GM23338 (cell line): ENCODE measurements at regions not wholly inside any gene's neighbourhood (a gene's known extent, or its start where the extent isn't known, plus 50 kb on each side); places are given as distances from the start of the nearest gene placed in this dataset.

Experiments used
- ATAC-seq: fragments of 200-7000 bp; cut with Tn5 transposase; 3 replicates; pipeline ENCODE4 v1.9.1; 2020
- DNase-seq: peaks from one replicate; pipeline ENCODE4 v3.0.0-alpha.2; 2015; ENCODE audit warnings: low spot score
- H2AFZ ChIP-seq: fragments of 200-600 bp; sonication (generic); 2 replicates; pipeline ENCODE4 v1.8.0; 2016; ENCODE audit warnings: antibody characterized with exemption, mild to moderate bottlenecking, moderate library complexity
- H3F3A ChIP-seq: fragments of 200-600 bp; sonication (generic); replicated peaks from 2 replicates; pipeline ENCODE4 v1.8.0; 2017; ENCODE audit warnings: antibody characterized with exemption, mixed run types, low read depth
- H3K27ac ChIP-seq: fragments of 200-600 bp; sonication (generic); 2 replicates; pipeline ENCODE4 v1.6.1; 2016; ENCODE audit warnings: low read depth
- H3K27me3 ChIP-seq: fragments of 200-600 bp; sonication (generic); 2 replicates; pipeline ENCODE4 v1.8.0; 2016; ENCODE audit warnings: mild to moderate bottlenecking, mixed run types, moderate library complexity; ENCODE audit not compliant: insufficient read depth
- H3K36me3 ChIP-seq: fragments of 200-600 bp; sonication (generic); 2 replicates; pipeline ENCODE4 v1.8.0; 2016; ENCODE audit warnings: mild to moderate bottlenecking; ENCODE audit not compliant: insufficient read depth
- H3K4me1 ChIP-seq: fragments of 200-600 bp; sonication (generic); 2 replicates; pipeline ENCODE4 v1.8.0; 2016; ENCODE audit warnings: mild to moderate bottlenecking, moderate library complexity; ENCODE audit not compliant: insufficient read depth
- H3K4me2 ChIP-seq: fragments of 200-600 bp; sonication (generic); 2 replicates; pipeline ENCODE4 v1.7.1; 2017; ENCODE audit warnings: mixed run types
- H3K4me3 ChIP-seq: fragments of 200-600 bp; sonication (generic); 2 replicates; pipeline ENCODE4 v1.6.1; 2016; ENCODE audit warnings: mixed run types
- H3K79me2 ChIP-seq: fragments of 200-600 bp; sonication (generic); replicated peaks from 2 replicates; pipeline ENCODE4 v1.8.0; 2017; ENCODE audit warnings: mild to moderate bottlenecking; ENCODE audit not compliant: insufficient read depth
- H3K9me2 ChIP-seq: fragments of 200-600 bp; sonication (generic); 2 replicates; pipeline ENCODE4 v1.8.0; 2017; ENCODE audit not compliant: insufficient read depth
- H4K20me1 ChIP-seq: fragments of 200-600 bp; sonication (generic); replicated peaks from 2 replicates; pipeline ENCODE4 v1.8.0; 2017; ENCODE audit warnings: mild to moderate bottlenecking; ENCODE audit not compliant: insufficient read depth
- H3K27ac Mint-ChIP-seq: 2 replicates; pipeline ENCODE4 v1.8.0; 2020; ENCODE audit warnings: inconsistent platforms, mild to moderate bottlenecking, moderate library complexity, mixed read lengths
- H3K27me3 Mint-ChIP-seq: 3 replicates; pipeline ENCODE4 v1.8.0; 2022; ENCODE audit warnings: low read depth, mild to moderate bottlenecking, moderate library complexity, mixed read lengths, inconsistent platforms; ENCODE audit not compliant: insufficient read depth, poor library complexity
- H3K36me3 Mint-ChIP-seq: 3 replicates; pipeline ENCODE4 v1.8.0; 2021; ENCODE audit warnings: low read depth, mild to moderate bottlenecking, inconsistent platforms, moderate library complexity, mixed read lengths
- H3K4me1 Mint-ChIP-seq: 3 replicates; pipeline ENCODE4 v1.8.0; 2020; ENCODE audit warnings: mild to moderate bottlenecking, inconsistent platforms, mixed read lengths
- H3K4me3 Mint-ChIP-seq: 3 replicates; pipeline ENCODE4 v1.8.0; 2021; ENCODE audit warnings: moderate library complexity, mild to moderate bottlenecking, inconsistent platforms, mixed read lengths
- H3K9me3 Mint-ChIP-seq: 3 replicates; pipeline ENCODE4 v1.8.0; 2020; ENCODE audit warnings: moderate library complexity, mild to moderate bottlenecking, inconsistent platforms, mixed read lengths
- CREB1 ChIP-seq: fragments of 250-450 bp; sonication (Bioruptor Pico); IDR thresholded peaks from 2 replicates; pipeline ENCODE4 v1.5.0; 2020; ENCODE audit warnings: low read depth, mild to moderate bottlenecking, moderate library complexity
- CTCF ChIP-seq, 2 experiments: fragments of 200-600 bp in 1 of 2; sonication (generic) in 1 of 2; conservative IDR thresholded peaks; 2 replicates each; pipeline versions ENCODE4 v1.5.1 to v1.6.1; 2016 to 2017; ENCODE audit warnings: antibody characterized with exemption in 2 of 2, low read depth in 2 of 2, mild to moderate bottlenecking in 2 of 2, moderate library complexity in 1 of 2
- EZH2 ChIP-seq: fragments of 200-600 bp; sonication (generic); IDR thresholded peaks from one replicate; pipeline ENCODE4 v1.8.0; 2017; ENCODE audit warnings: antibody characterized with exemption, mild to moderate bottlenecking, low read depth; ENCODE audit not compliant: unreplicated experiment
- EZH2phosphoT487 ChIP-seq: fragments of 200-600 bp; sonication (generic); IDR thresholded peaks from one replicate; pipeline ENCODE4 v1.8.1; 2018; ENCODE audit warnings: antibody characterized with exemption; ENCODE audit not compliant: unreplicated experiment
- JUNB ChIP-seq: IDR thresholded peaks from one replicate; pipeline ENCODE4 v1.6.1; 2016; ENCODE audit warnings: antibody characterized with exemption; ENCODE audit not compliant: unreplicated experiment
- NANOG ChIP-seq: IDR thresholded peaks from 2 replicates; pipeline ENCODE4 v1.6.1; 2016; ENCODE audit warnings: antibody characterized with exemption, borderline replicate concordance
- POLR2AphosphoS5 ChIP-seq: IDR thresholded peaks from 2 replicates; pipeline ENCODE4 v1.6.1; 2016; ENCODE audit warnings: antibody characterized with exemption, low read depth
- STAT1 ChIP-seq: IDR thresholded peaks from one replicate; pipeline ENCODE4 v1.6.1; 2016; ENCODE audit warnings: antibody characterized with exemption; ENCODE audit not compliant: unreplicated experiment
- ZNF114 ChIP-seq: fragments of 250-450 bp; sonication (Bioruptor Pico); IDR thresholded peaks from 2 replicates; pipeline ENCODE4 v1.5.0; 2020; ENCODE audit warnings: mild to moderate bottlenecking, moderate library complexity
- ZNF331 ChIP-seq: fragments of 250-450 bp; sonication (Bioruptor Pico); IDR thresholded peaks from 2 replicates; pipeline ENCODE4 v1.5.0; 2020; ENCODE audit warnings: low read depth, mild to moderate bottlenecking, moderate library complexity
- ZNF462 ChIP-seq: fragments of 250-450 bp; sonication (Bioruptor Pico); IDR thresholded peaks from 2 replicates; pipeline ENCODE4 v1.5.0; 2020; ENCODE audit warnings: mild to moderate bottlenecking, moderate library complexity
- TF ChIP-seq, protein P1 (sequence below): IDR thresholded peaks from one replicate; pipeline ENCODE4 v1.6.1; 2018; ENCODE audit warnings: antibody characterized with exemption; ENCODE audit not compliant: unreplicated experiment
- TF ChIP-seq, protein P2 (sequence below): IDR thresholded peaks from 2 replicates; pipeline ENCODE4 v1.6.1; 2016; ENCODE audit warnings: antibody characterized with exemption

DNA sequence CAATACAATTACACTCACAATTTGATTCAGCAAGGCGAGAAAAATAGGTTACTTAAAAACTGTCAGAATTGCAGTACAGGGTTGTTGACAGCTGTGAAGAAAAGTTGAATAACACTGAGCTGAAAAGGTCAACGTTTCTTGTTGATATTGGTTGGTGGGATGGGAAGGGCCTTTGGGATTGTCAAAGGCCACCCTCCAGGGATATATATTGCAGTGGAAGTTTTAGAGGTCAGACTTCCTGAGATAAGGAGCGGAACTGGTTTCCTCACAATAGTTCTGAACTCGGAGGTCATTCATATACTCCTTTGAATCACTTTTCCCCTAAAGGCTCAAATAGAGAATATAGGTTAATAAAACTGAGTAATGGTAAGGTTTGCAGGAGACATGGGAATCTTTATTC, 417.2 kb downstream of the RAPGEF2 start:
- peaks cover 9% of the 10 kb centered on the region for H3K27me3 Mint-ChIP-seq
- H3K4me3 ChIP-seq: no peak overlapping the region
- H3K36me3 Mint-ChIP-seq: peaks cover 17% of the 10 kb centered on the region
- H3K27ac ChIP-seq: no peak overlapping the region
- H3K27ac Mint-ChIP-seq: no peak overlapping the region
- no peak overlapping the region for H3K4me2 ChIP-seq
- no peaks in the 10 kb centered on the region for H3K4me1 Mint-ChIP-seq
- H3K79me2 ChIP-seq: no peaks in the 10 kb centered on the region
- no peak for TF ChIP-seq STAT1
- TF ChIP-seq, protein P1, sequence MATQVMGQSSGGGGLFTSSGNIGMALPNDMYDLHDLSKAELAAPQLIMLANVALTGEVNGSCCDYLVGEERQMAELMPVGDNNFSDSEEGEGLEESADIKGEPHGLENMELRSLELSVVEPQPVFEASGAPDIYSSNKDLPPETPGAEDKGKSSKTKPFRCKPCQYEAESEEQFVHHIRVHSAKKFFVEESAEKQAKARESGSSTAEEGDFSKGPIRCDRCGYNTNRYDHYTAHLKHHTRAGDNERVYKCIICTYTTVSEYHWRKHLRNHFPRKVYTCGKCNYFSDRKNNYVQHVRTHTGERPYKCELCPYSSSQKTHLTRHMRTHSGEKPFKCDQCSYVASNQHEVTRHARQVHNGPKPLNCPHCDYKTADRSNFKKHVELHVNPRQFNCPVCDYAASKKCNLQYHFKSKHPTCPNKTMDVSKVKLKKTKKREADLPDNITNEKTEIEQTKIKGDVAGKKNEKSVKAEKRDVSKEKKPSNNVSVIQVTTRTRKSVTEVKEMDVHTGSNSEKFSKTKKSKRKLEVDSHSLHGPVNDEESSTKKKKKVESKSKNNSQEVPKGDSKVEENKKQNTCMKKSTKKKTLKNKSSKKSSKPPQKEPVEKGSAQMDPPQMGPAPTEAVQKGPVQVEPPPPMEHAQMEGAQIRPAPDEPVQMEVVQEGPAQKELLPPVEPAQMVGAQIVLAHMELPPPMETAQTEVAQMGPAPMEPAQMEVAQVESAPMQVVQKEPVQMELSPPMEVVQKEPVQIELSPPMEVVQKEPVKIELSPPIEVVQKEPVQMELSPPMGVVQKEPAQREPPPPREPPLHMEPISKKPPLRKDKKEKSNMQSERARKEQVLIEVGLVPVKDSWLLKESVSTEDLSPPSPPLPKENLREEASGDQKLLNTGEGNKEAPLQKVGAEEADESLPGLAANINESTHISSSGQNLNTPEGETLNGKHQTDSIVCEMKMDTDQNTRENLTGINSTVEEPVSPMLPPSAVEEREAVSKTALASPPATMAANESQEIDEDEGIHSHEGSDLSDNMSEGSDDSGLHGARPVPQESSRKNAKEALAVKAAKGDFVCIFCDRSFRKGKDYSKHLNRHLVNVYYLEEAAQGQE: no peak
- TF ChIP-seq EZH2phosphoT487: no peak
- TF ChIP-seq, protein P2, sequence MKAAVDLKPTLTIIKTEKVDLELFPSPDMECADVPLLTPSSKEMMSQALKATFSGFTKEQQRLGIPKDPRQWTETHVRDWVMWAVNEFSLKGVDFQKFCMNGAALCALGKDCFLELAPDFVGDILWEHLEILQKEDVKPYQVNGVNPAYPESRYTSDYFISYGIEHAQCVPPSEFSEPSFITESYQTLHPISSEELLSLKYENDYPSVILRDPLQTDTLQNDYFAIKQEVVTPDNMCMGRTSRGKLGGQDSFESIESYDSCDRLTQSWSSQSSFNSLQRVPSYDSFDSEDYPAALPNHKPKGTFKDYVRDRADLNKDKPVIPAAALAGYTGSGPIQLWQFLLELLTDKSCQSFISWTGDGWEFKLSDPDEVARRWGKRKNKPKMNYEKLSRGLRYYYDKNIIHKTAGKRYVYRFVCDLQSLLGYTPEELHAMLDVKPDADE: no peak
- TF ChIP-seq ZNF114 (CRISPR knock-in tag): no peak
- no peak for TF ChIP-seq CREB1
- TF ChIP-seq JUNB: no peak
- TF ChIP-seq ZNF462 (CRISPR knock-in tag): no peak
- TF ChIP-seq POLR2AphosphoS5: no peak
- no peak for TF ChIP-seq ZNF331
- TF ChIP-seq CTCF (conservative IDR thresholded peaks at IDR 0.05; ENCODE audit: low read depth in 2 of 2): no peak
- TF ChIP-seq EZH2: no peak
- no peak for TF ChIP-seq NANOG
- H3K36me3 ChIP-seq: no peaks in the 10 kb centered on the region
- no peaks in the 10 kb centered on the region for H3K4me1 ChIP-seq
- H4K20me1 ChIP-seq: no peaks in the 10 kb centered on the region
- no peak overlapping the region for H3K4me3 Mint-ChIP-seq
- H3F3A ChIP-seq: no peaks in the 10 kb centered on the region
- no peaks in the 10 kb centered on the region for H3K27me3 ChIP-seq
- no peak for ATAC-seq
- DNase-seq: no peak
- H2AFZ ChIP-seq: no peak overlapping the region
- 0 out of 2 replicates have a peak, but pooled peaks cover 2% of the 10 kb centered on the region for H3K9me2 ChIP-seq
- peaks cover 21% of the 10 kb centered on the region for H3K9me3 Mint-ChIP-seq
